HG03196 (cell line): ENCODE measurements at regions not wholly inside any gene's neighbourhood (a gene's known extent, or its start where the extent isn't known, plus 50 kb on each side); places are given as distances from the start of the nearest gene placed in this dataset.
"Not testable (repeated sequence)": the region's sequence is repeated elsewhere in the genome, so short reads cannot be mapped to it uniquely, and the experiment has no call there.

Experiments used
- ATAC-seq: cut with Tn5 transposase; IDR thresholded peaks from one replicate; pipeline ENCODE4 v1.9.1; 2021; ENCODE audit not compliant: unreplicated experiment

- not testable (repeated sequence) for ATAC-seq
Measured at GRCh38 chr15:20019758-20020157, 521.8 kb downstream of the GOLGA6L6 start.

DNA sequence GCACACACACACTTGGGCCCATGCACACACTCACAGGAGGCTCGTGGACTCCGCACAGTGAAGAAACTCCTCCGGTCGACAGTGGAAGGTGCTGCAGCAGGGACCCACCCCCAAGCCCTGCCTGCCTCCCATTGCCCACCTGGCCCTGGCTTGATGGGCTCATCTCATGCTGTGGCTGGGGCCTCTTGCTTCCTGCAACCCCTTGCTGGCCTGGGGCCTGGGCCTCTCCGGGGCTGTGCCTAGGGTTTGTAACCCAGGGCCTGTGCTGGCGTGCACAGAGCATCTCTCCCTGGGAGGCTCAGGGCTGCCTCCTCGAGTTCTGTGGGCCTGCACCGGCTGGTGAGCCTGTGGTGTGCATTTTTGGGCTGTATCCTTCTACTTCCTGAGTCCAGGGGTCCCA lies 524.0 kb downstream of the GOLGA6L6 start:
- ATAC-seq = not testable (repeated sequence)

- not testable (repeated sequence) for ATAC-seq
Measured at GRCh38 chr15:20016941-20017340, 524.7 kb downstream of the GOLGA6L6 start.

GRCh38 chr15:20012837-20013236 lies 528.8 kb downstream of the GOLGA6L6 start:
- not testable (repeated sequence) for ATAC-seq

GRCh38 chr15:20010759-20011158 lies 530.8 kb downstream of the GOLGA6L6 start:
- ATAC-seq = not testable (repeated sequence)

GRCh38 chr15:20009619-20010018 lies 532.0 kb downstream of the GOLGA6L6 start:
- not testable (repeated sequence) for ATAC-seq

GRCh38 chr15:20007338-20007737 lies 534.3 kb downstream of the GOLGA6L6 start:
- ATAC-seq = not testable (repeated sequence)

GRCh38 chr15:20003471-20003870 lies 538.1 kb downstream of the GOLGA6L6 start:
- not testable (repeated sequence) for ATAC-seq

DNA sequence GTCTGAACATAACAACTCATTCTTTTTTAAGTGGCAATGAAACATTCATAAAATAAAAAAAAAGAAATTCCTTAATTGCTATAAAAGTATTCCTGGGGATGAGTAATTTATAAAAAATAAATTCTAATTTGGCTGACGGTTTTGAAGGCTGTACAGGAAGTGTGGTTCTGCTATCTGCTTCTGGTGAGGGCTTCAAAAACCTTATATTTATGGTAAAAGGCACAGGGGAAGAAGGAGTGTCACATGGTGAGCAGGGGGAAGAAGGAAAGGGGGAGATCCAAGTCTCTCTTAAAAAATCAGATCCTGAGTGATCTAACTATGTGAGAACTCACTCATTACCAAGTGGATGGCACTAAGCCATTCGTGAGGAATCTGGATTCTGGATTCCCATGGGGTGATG lies 539.0 kb downstream of the GOLGA6L6 start:
- not testable (repeated sequence) for ATAC-seq

- not testable (repeated sequence) for ATAC-seq
Measured at GRCh38 chr15:19996574-19997194, 544.9 kb downstream of the GOLGA6L6 start.

- not testable (repeated sequence) for ATAC-seq
Measured at GRCh38 chr15:19995296-19995695, 546.3 kb downstream of the GOLGA6L6 start.

DNA sequence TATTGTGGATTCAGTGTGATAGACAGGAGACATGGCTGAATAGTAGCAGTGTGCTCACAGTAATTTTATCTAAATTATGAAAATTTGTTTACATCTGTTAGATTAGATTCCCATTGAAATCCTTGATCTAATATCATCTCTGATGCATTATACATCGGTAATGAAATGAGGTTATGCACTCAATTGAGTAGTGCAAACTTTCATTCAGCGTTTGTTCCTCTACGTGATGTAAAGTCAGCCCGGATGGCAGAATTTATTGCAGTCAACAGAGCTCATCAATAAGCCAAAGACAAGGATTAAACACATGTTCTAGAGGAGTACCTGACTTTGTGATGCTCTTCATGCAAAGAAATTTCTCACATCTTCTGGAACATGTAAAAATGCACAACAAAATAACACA lies 549.2 kb downstream of the GOLGA6L6 start:
- no peak for ATAC-seq

GRCh38 chr15:19988094-19988660 lies 553.4 kb downstream of the GOLGA6L6 start:
- no peak for ATAC-seq

DNA sequence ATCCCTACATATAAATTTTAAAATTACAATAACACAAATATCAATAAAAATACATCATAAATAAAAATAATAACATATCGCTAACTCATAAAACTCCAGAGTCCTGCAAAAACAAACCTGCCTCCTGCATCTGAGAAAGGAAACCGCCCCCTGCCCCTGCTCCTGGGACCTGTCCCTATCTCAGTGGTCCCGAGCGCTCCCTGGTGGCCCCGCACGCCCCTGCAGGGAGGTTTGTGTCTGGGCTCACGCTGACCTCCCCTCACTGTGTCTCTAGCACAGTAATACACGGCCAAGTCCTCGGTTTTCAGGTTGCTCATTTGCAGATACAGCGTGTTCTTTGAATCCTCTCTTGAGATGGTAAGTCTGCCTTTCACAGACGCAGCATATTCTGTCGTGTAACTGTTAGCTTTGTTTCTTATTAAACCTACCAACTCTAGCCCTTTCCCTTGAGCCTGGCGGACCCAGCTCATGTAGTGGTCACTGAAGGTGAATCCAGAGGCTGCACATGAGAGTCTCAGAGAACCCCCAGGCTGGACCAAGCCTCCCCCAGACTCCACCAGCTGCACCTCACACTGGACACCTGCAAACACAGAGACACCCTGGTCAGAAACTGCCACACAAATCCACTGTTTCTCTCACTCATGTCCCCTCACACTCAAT lies 554.1 kb downstream of the GOLGA6L6 start:
- ATAC-seq = no peak

- ATAC-seq = no peak
Measured at GRCh38 chr15:19984101-19984500, 557.5 kb downstream of the GOLGA6L6 start.

GRCh38 chr15:19974998-19975397 lies 566.6 kb downstream of the GOLGA6L6 start:
- no peak for ATAC-seq

GRCh38 chr15:19973718-19974117 lies 567.9 kb downstream of the GOLGA6L6 start:
- no peak for ATAC-seq

- ATAC-seq = not testable (repeated sequence)
Measured at GRCh38 chr15:19972582-19972981, 569.0 kb downstream of the GOLGA6L6 start.

- ATAC-seq = not testable (repeated sequence)
Measured at GRCh38 chr15:19965574-19965973, 576.0 kb downstream of the GOLGA6L6 start.

- ATAC-seq = not testable (repeated sequence)
Measured at GRCh38 chr15:19964480-19964879, 577.1 kb downstream of the GOLGA6L6 start.

DNA sequence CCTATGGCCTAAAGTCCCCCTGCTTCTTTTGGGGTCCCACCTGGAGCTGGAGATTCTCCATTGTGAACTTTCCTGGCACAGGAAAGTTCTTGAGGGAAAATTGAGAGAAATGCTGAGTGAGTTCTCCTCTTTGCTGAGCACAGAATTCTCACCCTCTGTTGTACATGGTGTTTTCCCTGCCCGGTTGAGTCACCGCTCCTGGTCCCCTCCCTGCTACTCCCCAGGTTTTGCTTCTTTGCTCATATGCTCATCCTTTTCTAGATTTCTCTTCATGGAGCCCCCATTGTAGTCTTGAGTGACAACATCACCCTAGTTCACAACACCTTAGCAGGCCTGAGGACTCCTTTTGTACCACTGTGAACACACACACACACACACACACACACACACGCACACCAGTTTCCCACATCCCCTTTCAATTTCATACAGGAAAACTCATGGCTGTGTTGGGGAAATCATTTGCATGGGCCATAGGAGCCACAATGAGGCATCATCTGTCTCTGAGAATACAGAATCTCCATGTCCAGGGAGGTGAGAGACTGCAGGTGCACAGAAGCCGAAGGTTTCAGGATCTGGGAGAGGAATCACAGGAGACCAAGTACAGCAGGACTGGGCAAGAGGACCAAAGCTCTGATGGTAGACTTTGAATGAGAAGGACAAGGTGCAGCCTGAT lies 585.3 kb downstream of the GOLGA6L6 start:
- ATAC-seq = no peak
